HG02798 (cell line): ENCODE measurements at regions not wholly inside any gene's neighbourhood (a gene's known extent, or its start where the extent isn't known, plus 50 kb on each side); places are given as distances from the start of the nearest gene placed in this dataset.

Experiments used
- ATAC-seq: cut with Tn5 transposase; IDR thresholded peaks from one replicate; pipeline ENCODE4 v1.9.1; 2021; ENCODE audit warnings: mild to moderate bottlenecking; ENCODE audit not compliant: unreplicated experiment, poor library complexity

DNA sequence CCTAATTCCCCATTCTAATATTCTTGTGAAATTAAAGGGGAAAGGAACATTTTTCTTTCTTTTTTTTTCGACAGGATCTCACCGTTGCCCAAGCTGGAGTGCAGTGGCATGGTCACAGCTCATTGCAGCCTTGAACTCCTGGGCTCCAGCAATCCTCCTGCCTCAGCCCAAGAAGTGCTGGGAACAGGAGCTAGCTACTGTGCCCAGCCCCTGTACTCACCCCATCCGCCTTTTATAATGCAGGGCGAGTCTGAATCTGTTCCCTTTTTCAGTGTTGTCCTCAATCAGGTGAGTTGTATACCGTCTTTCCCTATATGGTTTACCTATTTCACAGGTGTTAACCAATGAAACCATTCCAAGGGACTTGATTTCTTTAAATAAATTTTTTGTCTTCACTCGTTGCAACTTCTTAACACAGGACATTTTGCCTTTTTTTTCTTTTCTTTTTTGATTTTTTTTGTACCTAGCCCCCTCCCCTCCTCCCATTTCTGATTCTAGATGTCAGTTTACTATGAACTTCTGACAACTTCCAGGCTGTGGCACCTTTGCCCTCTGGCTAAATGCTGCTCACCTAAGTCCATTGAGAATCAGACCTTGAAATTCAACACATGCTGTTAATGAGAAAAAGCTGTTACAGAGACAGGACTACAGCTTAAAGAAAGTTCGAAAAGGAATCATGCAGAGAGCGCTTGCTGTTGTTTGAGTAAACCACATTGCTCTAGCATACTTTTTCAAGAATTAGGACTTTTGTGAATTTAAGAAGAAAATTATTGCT, 562.1 kb upstream of the KLF12 start:
- no peak for ATAC-seq

DNA sequence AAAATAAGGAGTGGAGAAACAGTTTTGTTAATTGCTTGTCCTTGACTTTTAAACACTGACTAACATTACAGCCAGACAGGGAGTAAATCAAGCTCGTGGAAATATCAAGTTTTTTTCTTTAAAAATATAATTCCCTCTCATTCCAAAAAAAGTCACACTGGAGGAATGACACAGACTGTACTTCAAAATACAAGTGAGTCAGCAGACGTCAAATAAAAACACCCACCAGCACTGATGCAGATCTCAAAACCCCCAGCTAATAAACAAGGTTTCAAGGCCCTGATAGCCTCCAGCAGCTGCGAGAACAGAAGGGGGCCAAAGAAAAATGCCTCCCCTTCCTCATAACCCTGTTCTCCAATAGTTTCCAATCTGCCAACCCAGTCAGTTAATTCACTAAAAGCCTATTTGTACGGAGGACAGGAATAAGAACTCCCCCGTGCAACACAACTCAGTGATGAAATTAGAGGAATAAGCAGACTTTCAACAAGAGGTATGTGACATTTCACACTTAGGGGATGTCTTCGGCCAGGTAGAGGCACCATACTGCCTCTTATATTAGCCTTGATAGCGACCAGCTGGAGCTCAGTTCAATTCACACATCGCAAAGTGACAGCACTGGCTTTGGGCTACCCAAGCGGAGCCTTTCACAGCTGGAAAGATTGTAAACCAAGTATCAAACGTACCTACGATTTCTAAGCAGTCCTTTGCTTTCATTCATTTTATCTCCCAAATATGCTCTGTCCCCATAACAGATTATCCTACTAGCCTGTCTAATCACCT, 561.0 kb upstream of the KLF12 start:
- ATAC-seq, result no peak

DNA sequence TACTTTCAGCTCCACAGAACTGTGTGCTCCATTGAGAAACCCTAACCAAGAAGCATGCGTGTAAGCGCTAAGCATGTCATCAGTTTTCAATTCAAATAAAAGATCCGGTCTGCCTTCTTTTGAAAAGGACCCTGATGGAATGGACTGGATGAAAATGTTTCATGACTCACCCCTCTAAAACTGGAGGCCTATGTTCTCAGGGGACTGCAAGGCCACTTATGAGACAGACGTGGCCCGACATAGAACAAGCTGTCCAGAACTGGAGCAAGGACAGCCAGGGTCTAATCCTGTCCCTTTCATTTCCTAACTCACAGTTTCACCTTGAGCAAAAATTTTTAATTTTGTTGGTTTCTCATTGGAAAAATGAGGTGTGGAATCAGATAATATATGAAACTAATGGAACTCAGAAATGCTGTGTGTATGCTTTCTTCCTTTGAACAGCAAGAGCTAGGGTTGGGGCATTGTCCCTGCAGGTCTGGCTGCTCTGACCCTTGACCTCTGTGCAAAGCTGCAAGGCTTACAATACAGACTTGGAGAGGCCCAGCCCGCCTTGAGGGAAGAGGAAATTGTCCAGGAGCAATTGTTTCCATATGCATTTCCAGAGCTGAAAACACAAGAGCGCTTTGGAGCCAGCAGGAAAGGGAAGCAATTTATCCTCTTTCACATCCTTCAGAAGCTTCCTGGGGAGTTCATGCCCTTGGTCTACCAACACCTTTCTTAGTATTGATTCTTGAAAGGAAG, 553.4 kb upstream of the KLF12 start:
- no peak for ATAC-seq

DNA sequence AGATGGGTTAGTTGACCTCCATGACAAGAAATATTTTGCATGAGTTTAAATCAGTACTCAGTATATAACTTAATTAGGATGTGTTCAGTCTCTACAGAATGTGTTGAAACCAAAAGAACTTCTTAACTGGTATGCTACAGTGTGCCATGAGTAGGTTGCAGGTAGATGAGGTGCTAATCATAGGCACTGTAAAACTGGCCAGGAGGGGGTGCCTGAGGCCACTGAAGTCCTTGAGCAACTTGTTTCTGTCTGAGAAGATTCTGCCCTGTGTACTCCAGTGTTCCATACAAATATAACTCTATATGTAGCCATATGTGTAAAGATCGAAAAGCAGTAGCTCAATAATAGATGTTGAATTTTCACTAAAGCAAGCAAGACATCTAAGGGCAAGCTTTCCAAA, 549.2 kb upstream of the KLF12 start:
- ATAC-seq, result no peak

DNA sequence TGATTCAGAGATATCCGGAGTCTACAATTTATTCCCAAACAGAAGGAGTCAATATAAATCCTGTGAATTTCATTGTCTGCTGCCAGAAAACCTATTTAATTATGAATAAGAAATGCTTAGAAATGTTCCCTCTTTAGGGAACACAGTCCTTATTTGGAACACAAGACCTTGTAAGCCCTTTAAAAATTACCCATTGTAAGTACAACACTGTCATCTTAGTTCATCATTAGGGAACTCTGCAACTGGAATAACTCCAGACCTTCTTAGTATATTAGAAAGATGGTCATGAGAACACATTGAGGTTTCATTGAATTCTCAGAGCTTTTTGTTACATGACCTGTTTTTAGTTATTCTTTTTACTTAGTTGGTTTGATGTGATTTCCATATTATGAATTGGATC, 548.5 kb upstream of the KLF12 start:
- no peak for ATAC-seq

DNA sequence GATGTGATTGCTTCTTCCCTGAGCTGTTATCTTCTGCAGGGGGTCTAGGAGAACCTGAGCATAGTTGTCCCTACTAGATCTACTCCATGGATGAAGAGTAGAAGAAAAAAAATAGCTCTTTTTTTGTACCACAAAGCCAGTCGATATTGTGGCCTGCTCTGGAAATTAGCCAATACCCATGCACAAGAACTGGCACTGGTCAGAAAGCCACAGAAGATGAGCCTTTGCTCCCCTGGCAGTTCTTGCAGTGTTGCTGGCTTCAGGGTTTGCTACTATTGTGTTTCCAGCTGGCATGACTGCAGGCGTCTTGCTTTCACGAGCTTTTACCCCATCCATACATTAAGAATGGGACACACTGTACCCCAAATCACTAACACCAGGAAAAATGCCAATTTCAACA, 547.7 kb upstream of the KLF12 start:
- no peak for ATAC-seq

DNA sequence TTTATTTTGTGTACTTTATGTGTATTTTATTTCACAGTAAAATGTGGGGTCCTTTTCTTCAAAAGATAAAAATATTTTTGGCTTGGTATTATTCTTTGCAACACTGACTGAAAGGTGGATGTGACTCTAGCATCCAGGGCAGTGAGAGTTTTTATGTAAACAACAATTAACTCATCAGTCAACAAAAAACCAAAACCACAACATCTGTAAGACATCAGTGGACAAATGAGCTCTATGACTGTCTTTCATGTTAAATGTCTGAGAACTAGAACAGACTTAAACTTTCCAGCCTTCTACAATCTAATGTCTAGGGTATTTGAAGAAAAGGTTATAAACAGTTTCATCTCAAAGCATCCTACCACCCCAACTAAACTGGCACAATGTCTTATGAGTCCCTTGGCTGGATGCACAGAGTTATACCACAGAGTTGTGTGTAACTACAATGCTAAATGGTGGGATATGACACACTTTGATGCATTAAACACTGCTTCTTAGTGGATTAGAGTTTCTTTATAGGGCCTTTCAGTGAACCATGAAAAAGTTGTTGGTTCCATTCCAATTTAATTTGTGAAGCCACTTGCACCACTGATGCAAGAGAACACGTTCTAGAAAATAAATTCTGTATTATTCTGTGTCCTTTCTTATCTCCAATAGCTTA, 544.2 kb upstream of the KLF12 start:
- peak; percentile 38 for ATAC-seq

DNA sequence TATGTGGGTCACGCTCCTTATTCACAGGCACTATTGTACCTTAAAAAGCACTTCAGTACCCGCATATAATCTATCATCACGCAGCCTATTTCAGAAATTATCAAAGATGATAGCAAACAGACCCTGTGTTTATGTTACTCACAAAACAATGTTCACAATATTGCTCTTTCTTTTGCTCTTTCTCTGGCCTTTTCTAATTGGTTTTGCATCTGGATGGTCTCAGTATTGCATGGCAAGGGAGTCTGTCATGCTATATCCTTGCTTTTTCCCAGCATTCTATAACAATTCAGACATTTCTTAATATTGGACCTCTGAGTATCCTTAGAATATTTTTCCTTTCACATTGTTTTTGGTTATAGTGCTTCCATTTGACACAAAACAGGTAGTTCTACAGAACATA, 541.8 kb upstream of the KLF12 start:
- no peak for ATAC-seq

DNA sequence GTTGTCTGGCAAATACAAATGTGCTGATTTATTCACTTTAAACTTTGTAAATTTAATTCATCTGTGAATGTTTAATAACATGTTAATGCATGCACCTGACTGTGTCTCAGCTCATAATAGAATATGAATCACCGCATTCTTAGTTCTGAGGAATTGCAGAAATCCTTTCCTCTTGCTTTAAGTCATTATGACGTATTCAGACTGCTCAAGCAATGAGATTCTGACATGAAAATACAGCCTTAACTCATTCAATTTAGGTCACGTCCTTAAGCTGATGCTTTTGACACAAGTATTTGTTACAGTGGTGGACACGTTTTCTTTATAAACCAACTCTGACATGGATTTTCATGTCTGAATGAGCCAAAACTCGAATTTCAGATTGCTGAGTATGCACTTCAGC, 541.0 kb upstream of the KLF12 start:
- ATAC-seq, result no peak

DNA sequence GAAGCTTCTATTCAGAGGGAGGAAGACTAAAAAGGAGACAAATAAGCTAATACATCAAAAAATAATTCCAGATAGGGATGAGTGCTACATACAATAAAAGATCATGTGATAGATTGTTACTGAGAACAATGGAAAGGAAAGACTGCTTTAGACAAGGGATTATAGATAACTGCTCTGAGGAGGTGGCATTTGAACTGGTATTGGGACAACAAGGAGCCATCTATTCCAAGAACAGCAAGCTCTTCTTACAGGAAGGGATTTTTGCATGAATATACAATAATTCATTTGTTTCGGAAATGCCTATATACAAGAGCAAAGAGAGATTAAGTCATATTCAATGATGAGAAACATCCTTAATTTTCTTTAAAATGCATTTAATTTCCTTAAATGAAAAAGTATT, 540.5 kb upstream of the KLF12 start:
- no peak for ATAC-seq

DNA sequence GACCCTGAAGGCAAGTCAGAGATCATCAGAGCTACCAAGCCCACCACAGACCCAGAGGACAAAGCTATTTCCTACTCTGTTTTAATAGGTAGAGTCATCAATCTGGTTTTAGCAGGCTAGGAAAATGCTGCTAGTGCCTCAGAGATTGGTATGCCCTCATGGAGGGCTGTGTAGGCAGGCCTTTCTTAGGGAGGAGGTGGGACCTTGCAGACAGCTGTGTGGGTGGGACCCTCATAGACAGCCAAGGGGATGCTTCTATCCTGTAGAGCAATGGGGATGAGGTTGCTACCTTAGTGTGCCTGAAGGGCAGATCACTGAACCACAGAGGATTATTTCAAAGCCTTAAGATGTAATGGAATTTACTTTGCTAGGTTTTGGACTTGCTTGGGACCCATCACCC, 534.9 kb upstream of the KLF12 start:
- ATAC-seq, result no peak

DNA sequence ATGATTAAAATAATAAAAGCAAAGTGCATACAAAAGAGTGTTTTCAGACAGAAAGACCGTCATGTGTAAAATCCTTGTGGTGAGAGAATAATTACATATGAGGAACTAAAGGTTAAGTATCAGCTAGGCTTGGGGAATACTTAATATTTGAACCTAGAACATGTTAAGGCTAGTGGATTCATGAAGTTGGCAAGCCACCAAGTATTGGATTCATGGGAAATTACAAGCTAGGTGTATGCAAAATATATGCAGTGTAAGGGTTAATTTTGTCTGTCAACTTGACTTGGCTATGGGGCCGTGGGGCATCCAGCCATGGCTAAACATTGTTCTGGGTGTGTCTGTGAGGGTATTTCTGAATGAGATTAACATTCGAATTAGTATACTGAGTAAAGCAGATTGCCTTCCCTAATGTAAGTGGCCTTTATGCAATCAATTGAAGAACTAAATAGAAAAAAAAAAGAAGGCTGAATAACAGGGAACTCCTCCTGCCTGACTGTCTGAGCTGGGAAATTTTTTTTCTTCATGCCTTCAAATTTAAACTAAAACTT, 533.5 kb upstream of the KLF12 start:
- no peak for ATAC-seq

DNA sequence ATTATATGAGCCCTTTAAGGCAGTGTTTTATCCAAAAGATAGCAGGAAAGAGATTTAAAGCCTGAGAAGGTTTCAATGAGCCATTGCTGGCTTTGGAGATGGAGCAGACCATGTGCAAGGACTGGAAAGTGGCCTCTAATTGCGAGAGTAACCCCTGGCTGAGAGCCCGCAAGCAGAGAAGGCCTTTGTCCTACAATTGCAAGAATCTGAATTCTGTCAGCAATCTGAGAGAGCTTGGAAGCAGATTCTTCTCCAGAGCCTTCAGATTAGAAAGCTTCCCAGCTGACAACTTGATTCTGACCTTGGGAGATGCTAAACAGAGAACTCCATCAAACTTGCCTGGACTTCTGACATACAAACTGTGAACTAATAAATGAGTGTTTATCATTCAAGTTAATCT, 528.7 kb upstream of the KLF12 start:
- ATAC-seq, result no peak

DNA sequence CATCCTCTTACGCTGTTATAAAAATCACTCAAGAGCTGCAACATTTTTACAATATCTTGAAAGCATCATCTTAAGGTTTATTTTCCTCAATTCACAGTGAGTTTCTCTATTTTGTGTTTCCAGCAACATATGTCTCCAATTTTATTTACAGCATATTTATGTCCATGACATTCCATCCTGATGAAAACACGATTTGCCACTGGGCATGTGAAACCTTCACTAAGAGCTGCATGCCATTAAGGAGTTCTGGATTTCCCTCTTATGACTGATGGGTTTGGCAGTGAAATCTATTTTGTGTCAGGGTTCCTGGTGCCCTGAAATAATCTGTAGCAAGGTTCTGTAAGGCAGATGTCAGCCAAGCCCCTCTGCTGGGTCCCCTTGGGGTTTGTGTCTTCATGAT, 527.6 kb upstream of the KLF12 start:
- no peak for ATAC-seq

DNA sequence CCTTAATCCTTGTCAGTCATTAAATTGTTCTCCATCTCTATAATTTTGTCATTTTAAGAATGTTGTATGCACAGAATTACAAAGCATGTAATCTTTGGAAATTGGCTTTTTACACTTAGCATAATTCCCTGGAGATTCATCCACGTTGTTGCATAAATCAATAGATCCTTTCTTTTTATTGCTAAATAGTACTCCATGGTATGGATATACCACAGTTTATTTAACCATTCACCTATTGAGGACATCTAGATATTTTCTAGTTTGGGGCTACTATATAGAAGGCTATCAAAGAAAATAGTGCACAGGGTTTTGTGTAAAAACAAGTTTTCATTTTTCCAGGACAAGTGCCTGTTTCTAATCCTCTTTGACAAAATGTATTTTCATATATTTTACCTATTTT, 523.6 kb upstream of the KLF12 start:
- no peak for ATAC-seq

DNA sequence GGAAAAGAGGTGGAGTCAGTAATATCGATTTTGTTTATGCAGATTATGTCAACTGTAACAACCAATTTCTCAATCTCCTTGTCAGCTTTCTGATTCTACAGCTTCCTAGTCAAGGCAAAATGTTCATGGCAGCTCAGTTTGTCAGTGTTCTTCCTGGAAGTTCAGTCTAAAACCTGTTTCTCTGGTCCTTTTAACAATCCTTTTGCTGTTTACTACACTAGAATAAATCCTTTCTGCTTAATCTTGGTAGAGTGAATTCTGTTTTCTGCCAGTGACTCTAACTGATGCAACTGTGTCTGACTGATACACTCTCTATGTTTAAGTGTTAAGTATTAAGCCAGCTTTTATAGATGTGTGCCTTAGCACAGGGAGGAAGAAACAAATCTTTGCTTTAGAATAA, 516.9 kb upstream of the KLF12 start:
- no peak for ATAC-seq

DNA sequence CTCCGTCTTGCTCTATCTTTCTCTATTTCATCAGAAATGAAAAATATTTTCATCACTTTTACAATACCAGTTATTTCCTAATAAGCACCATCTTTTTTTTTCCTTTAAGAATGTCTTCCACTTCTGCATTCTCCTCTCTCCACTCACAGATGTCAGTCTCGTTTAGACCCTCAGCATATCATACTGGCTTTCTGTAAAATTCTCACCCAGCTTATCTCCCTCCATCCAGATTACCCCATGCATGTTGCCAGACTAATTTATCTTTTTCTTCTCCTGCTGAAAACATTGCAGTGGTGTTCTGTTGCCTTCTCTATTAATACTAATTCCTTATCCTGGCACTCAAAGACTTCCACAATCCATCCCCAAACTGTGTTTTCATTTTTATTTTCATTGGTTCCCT, 513.8 kb upstream of the KLF12 start:
- no peak for ATAC-seq

DNA sequence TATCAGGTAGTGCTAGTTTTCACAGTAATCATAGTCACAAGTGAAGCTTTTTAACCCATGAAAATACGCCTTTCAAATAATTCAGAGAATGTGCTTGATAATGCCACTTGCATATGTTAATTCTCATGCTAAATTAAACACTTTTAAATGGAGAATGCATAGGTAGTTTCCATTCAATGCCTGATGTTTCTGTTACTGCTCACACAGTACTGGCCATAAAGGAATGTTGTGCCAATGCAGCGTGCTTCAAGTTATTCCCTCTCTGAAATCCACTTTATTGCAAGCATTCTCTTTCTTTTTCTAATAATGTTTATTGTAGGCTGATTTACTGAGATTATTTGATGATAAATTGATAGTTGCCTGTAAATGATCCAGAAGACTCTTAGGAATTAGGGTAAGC, 513.0 kb upstream of the KLF12 start:
- ATAC-seq, result no peak

DNA sequence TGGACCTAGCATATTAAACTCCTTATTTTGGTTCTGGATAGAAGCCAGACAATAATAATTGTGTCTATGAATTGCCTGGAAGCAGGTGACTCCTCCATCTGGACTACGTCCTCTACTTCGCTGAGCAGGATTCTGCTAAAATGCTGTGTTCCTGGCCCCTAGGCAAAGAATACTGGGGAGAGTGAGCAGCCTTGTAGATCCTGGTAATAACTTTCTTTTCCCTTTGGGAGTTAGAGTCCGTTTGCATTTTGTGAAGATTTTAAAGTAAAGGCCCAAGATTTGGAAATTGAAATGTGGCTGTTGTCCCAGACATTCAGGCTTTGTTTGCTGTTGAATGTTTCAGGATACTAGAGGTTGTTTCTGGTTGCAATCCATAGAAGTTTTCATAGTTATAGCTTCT, 511.9 kb upstream of the KLF12 start:
- ATAC-seq, result no peak

DNA sequence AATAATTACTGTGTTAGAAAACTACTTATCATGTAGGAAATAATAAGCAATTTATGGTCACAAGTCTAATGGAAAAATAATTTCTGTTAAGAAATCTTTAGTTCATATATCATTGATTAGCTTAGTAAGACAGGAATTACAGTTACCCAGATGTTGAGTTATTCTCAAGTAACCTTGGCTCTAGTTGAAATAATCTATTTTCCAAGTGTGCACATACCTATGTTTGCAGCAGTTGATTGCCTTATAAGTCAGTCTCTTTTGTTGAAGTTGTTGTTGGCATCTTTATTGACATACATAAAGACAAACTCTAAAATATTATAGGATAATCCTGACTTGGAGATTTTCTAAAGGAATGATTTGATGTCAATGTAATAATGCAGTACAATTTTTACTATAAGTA, 511.4 kb upstream of the KLF12 start:
- no peak for ATAC-seq

DNA sequence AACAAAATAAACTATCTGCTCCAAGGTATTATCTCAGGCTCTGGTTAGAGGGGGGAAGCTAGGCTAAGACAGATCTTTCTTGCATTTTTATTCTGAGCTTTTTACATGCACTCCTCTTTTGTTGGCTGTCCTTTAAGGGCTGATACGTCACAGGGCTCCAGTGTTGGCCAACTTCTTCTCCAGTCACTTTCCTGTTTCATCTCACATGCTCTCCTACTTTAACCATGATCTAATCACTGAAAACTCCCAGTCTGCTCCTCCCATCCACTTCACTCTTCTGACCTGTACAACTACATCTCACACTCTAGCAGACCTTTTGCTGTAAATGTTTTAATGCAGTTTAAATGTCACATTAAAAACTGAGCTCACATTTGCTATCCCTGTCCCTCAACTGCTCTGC, 510.0 kb upstream of the KLF12 start:
- ATAC-seq, result no peak
